ENCODE measurements at regions not wholly inside any gene's neighbourhood (a gene's known extent, or its start where the extent isn't known, plus 50 kb on each side); places are given as distances from the start of the nearest gene placed in this dataset.

- Histone ChIP-seq H3K9ac (ENCODE audit: low read depth, low read length) (no peak overlapping the region), H3K9me3 (ENCODE audit: insufficient read depth, low read depth, low read length) (no peaks in the 10 kb centered on the region), H3K27ac (ENCODE audit: low read length) (no peak overlapping the region), H3K4me1 (ENCODE audit: insufficient read depth, low read length) (no peaks in the 10 kb centered on the region), H3K36me3 (ENCODE audit: insufficient read depth, low read depth, low read length) (no peaks in the 10 kb centered on the region), H3K27me3 (ENCODE audit: insufficient read depth, low read length) (no peaks in the 10 kb centered on the region), H3K4me3 (ENCODE audit: low read length) (no peak overlapping the region)
Measured at GRCh38 chr5:51002368-51002767, 335.9 kb downstream of the PARP8 start.

- no peak overlapping the region for H3K4me3 ChIP-seq (ENCODE audit: low read length)
- H3K27ac ChIP-seq (ENCODE audit: low read length), result no peak overlapping the region
- H3K4me1 ChIP-seq (ENCODE audit: insufficient read depth, low read length), result no peaks in the 10 kb centered on the region
- H3K27me3 ChIP-seq (ENCODE audit: insufficient read depth, low read length), result no peaks in the 10 kb centered on the region
- no peak overlapping the region for H3K9ac ChIP-seq (ENCODE audit: low read depth, low read length)
- no peaks in the 10 kb centered on the region for H3K36me3 ChIP-seq (ENCODE audit: insufficient read depth, low read depth, low read length)
- H3K9me3 ChIP-seq (ENCODE audit: insufficient read depth, low read depth, low read length), result no peaks in the 10 kb centered on the region
Measured at GRCh38 chr5:51013036-51013435, 346.6 kb downstream of the PARP8 start.

- Histone ChIP-seq H3K9ac (ENCODE audit: low read depth, low read length) (no peak overlapping the region), H3K36me3 (ENCODE audit: insufficient read depth, low read depth, low read length) (no peaks in the 10 kb centered on the region), H3K4me1 (ENCODE audit: insufficient read depth, low read length) (no peaks in the 10 kb centered on the region), H3K9me3 (ENCODE audit: insufficient read depth, low read depth, low read length) (no peaks in the 10 kb centered on the region), H3K27ac (ENCODE audit: low read length) (no peak overlapping the region), H3K27me3 (ENCODE audit: insufficient read depth, low read length) (no peaks in the 10 kb centered on the region), H3K4me3 (ENCODE audit: low read length) (no peak overlapping the region)
Measured at GRCh38 chr5:51018423-51018822, 352.0 kb downstream of the PARP8 start.

- H3K9ac ChIP-seq (ENCODE audit: low read depth, low read length), result no peak overlapping the region
- H3K4me3 ChIP-seq (ENCODE audit: low read length), result no peak overlapping the region
- no peaks in the 10 kb centered on the region for H3K27me3 ChIP-seq (ENCODE audit: insufficient read depth, low read length)
- no peaks in the 10 kb centered on the region for H3K9me3 ChIP-seq (ENCODE audit: insufficient read depth, low read depth, low read length)
- no peak overlapping the region for H3K27ac ChIP-seq (ENCODE audit: low read length)
- no peaks in the 10 kb centered on the region for H3K4me1 ChIP-seq (ENCODE audit: insufficient read depth, low read length)
- H3K36me3 ChIP-seq (ENCODE audit: insufficient read depth, low read depth, low read length), result no peaks in the 10 kb centered on the region
Measured at GRCh38 chr5:51024263-51024662, 357.8 kb downstream of the PARP8 start.

DNA sequence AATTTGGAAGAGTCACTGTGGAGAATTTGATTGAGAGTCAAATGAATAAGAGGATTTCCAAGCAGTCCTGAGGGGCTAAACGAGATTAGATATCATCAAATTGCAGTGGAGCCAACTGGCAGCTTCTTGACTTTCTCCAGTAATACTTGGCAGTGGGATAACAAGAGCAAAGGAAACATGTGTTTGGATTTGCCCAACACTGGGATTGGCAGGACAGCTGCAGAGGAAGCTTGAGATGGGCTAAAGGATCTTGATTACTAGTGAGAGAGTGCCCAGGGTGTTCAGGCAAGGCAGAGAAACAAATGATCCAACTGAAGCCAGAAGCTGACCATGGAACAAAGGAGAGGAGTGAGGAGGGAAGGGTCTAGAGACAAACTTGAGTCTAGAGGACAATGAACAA is 356.0 kb upstream of the ISL1 start:
- H3K4me3 ChIP-seq (ENCODE audit: low read length), result no peak overlapping the region
- no peak overlapping the region for H3K9ac ChIP-seq (ENCODE audit: low read depth, low read length)
- no peaks in the 10 kb centered on the region for H3K36me3 ChIP-seq (ENCODE audit: insufficient read depth, low read depth, low read length)
- no peaks in the 10 kb centered on the region for H3K9me3 ChIP-seq (ENCODE audit: insufficient read depth, low read depth, low read length)
- no peaks in the 10 kb centered on the region for H3K4me1 ChIP-seq (ENCODE audit: insufficient read depth, low read length)
- H3K27me3 ChIP-seq (ENCODE audit: insufficient read depth, low read length), result no peaks in the 10 kb centered on the region
- H3K27ac ChIP-seq (ENCODE audit: low read length), result no peak overlapping the region

- H3K4me3 ChIP-seq (ENCODE audit: low read length), result no peak overlapping the region
- H3K9ac ChIP-seq (ENCODE audit: low read depth, low read length), result no peak overlapping the region
- H3K4me1 ChIP-seq (ENCODE audit: insufficient read depth, low read length), result no peaks in the 10 kb centered on the region
- no peaks in the 10 kb centered on the region for H3K27me3 ChIP-seq (ENCODE audit: insufficient read depth, low read length)
- no peak overlapping the region for H3K27ac ChIP-seq (ENCODE audit: low read length)
- no peaks in the 10 kb centered on the region for H3K36me3 ChIP-seq (ENCODE audit: insufficient read depth, low read depth, low read length)
- H3K9me3 ChIP-seq (ENCODE audit: insufficient read depth, low read depth, low read length), result no peaks in the 10 kb centered on the region
Measured at GRCh38 chr5:51028394-51028793, 354.9 kb upstream of the ISL1 start.

- H3K9me3 ChIP-seq (ENCODE audit: insufficient read depth, low read depth, low read length), result no peaks in the 10 kb centered on the region
- H3K4me3 ChIP-seq (ENCODE audit: low read length), result no peak overlapping the region
- no peaks in the 10 kb centered on the region for H3K27me3 ChIP-seq (ENCODE audit: insufficient read depth, low read length)
- no peak overlapping the region for H3K27ac ChIP-seq (ENCODE audit: low read length)
- H3K36me3 ChIP-seq (ENCODE audit: insufficient read depth, low read depth, low read length), result no peaks in the 10 kb centered on the region
- no peaks in the 10 kb centered on the region for H3K4me1 ChIP-seq (ENCODE audit: insufficient read depth, low read length)
- no peak overlapping the region for H3K9ac ChIP-seq (ENCODE audit: low read depth, low read length)
Measured at GRCh38 chr5:51033215-51033614, 350.0 kb upstream of the ISL1 start.

- Histone ChIP-seq H3K27ac (ENCODE audit: low read length) (no peak overlapping the region), H3K9ac (ENCODE audit: low read depth, low read length) (no peak overlapping the region), H3K4me3 (ENCODE audit: low read length) (no peak overlapping the region), H3K36me3 (ENCODE audit: insufficient read depth, low read depth, low read length) (no peaks in the 10 kb centered on the region), H3K27me3 (ENCODE audit: insufficient read depth, low read length) (no peaks in the 10 kb centered on the region), H3K9me3 (ENCODE audit: insufficient read depth, low read depth, low read length) (no peaks in the 10 kb centered on the region), H3K4me1 (ENCODE audit: insufficient read depth, low read length) (peaks cover under 1% of the 10 kb centered on the region; the same call in 1 of the 2 replicates)
Measured at GRCh38 chr5:51034222-51034901, 348.9 kb upstream of the ISL1 start.

DNA sequence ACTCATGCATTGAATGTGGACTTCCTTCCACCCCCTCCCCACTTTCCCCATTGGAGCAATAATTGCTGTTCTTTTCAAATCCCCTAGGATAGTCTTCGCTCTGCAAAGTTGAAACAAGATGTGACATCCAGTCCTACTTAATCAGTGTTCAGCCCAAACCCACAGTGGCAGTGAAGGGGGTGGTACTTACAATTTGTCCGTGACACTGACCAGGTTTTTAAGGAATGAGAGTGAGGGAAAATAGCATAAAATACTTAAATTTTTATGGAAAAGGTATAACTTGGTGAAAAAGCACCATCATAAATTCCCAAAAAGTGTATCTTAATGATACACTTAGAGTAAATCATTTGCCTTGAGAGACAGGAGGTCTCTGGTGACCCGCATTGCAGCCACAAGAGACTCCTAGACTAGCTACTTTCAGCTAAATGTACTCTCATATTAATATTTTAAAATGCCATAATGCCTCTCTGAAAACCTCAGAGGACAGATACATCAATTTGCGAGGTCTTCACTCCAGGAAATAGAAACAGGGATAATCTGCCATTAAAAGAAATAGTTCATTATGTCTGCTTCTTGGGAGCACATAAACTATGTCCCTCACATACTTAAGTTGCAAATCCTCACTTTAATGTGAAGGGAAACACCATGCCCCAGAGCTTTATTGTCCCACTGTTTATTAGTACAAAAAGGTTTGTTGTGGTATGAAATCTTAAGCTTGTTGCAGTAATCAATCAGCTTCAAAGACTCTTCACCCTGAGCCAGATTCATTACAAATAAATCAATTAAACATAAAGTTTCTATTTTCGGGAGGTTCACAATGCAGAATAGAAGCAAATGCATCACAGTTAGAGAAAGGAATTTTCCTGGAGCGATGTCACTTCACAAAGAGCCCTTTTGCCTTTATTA is 343.6 kb upstream of the ISL1 start:
- Histone ChIP-seq H3K4me1 (ENCODE audit: insufficient read depth, low read length) (peaks cover 7% of the 10 kb centered on the region; the same call in 1 of the 2 replicates), H3K27ac (ENCODE audit: low read length) (no peak overlapping the region), H3K36me3 (ENCODE audit: insufficient read depth, low read depth, low read length) (no peaks in the 10 kb centered on the region), H3K9ac (ENCODE audit: low read depth, low read length) (no peak overlapping the region), H3K27me3 (ENCODE audit: insufficient read depth, low read length) (no peaks in the 10 kb centered on the region), H3K4me3 (ENCODE audit: low read length) (no peak overlapping the region), H3K9me3 (ENCODE audit: insufficient read depth, low read depth, low read length) (no peaks in the 10 kb centered on the region)

GRCh38 chr5:51043745-51044144 is 339.5 kb upstream of the ISL1 start:
- Histone ChIP-seq H3K27ac (ENCODE audit: low read length) (no peak overlapping the region), H3K9me3 (ENCODE audit: insufficient read depth, low read depth, low read length) (no peaks in the 10 kb centered on the region), H3K4me1 (ENCODE audit: insufficient read depth, low read length) (peaks cover 7% of the 10 kb centered on the region; the same call in 1 of the 2 replicates), H3K4me3 (ENCODE audit: low read length) (no peak overlapping the region), H3K9ac (ENCODE audit: low read depth, low read length) (no peak overlapping the region), H3K36me3 (ENCODE audit: insufficient read depth, low read depth, low read length) (no peaks in the 10 kb centered on the region), H3K27me3 (ENCODE audit: insufficient read depth, low read length) (no peaks in the 10 kb centered on the region)

GRCh38 chr5:51047369-51047768 is 335.9 kb upstream of the ISL1 start:
- Histone ChIP-seq H3K27ac (ENCODE audit: low read length) (no peak overlapping the region), H3K4me1 (ENCODE audit: insufficient read depth, low read length) (no peaks in the 10 kb centered on the region), H3K9me3 (ENCODE audit: insufficient read depth, low read depth, low read length) (no peaks in the 10 kb centered on the region), H3K9ac (ENCODE audit: low read depth, low read length) (no peak overlapping the region), H3K36me3 (ENCODE audit: insufficient read depth, low read depth, low read length) (no peaks in the 10 kb centered on the region), H3K27me3 (ENCODE audit: insufficient read depth, low read length) (no peaks in the 10 kb centered on the region), H3K4me3 (ENCODE audit: low read length) (no peak overlapping the region)

- H3K27me3 ChIP-seq (ENCODE audit: insufficient read depth, low read length), result no peaks in the 10 kb centered on the region
- no peaks in the 10 kb centered on the region for H3K4me1 ChIP-seq (ENCODE audit: insufficient read depth, low read length)
- no peak overlapping the region for H3K9ac ChIP-seq (ENCODE audit: low read depth, low read length)
- no peak overlapping the region for H3K4me3 ChIP-seq (ENCODE audit: low read length)
- H3K36me3 ChIP-seq (ENCODE audit: insufficient read depth, low read depth, low read length), result no peaks in the 10 kb centered on the region
- H3K27ac ChIP-seq (ENCODE audit: low read length), result no peak overlapping the region
- no peaks in the 10 kb centered on the region for H3K9me3 ChIP-seq (ENCODE audit: insufficient read depth, low read depth, low read length)
Measured at GRCh38 chr5:51053361-51053760, 329.9 kb upstream of the ISL1 start.

Measured in iPS-20b (cell line).